SK-N-SH treated with all-trans-retinoic acid at 6 μM for 48 hours (cell line): ENCODE measurements at regions not wholly inside any gene's neighbourhood (a gene's known extent, or its start where the extent isn't known, plus 50 kb on each side); places are given as distances from the start of the nearest gene placed in this dataset.

ENCODE experiments used
- ARNTL ChIP-seq: fragments of 450-650 bp; formaldehyde crosslinking; IDR thresholded peaks from 2 replicates; pipeline ENCODE4 v1.5.0; 2020; ENCODE audit warnings: low read depth, mild to moderate bottlenecking, moderate library complexity, borderline replicate concordance
- BACH2 ChIP-seq: fragments of 250-450 bp; sonication (Bioruptor Pico); IDR thresholded peaks from 2 replicates; pipeline ENCODE4 v1.9.0; 2021; ENCODE audit warnings: mild to moderate bottlenecking, borderline replicate concordance
- GLIS3 ChIP-seq: fragments of 250-450 bp; sonication (Bioruptor Pico); IDR thresholded peaks from 2 replicates; pipeline ENCODE4 v1.5.0; 2020; ENCODE audit warnings: mild to moderate bottlenecking, moderate library complexity
- ISL1 ChIP-seq: fragments of 250-450 bp; sonication (Bioruptor Pico); IDR thresholded peaks from 2 replicates; pipeline ENCODE4 v2.1.2; 2022; ENCODE audit warnings: mild to moderate bottlenecking, moderate library complexity
- OSR1 ChIP-seq: fragments of 250-450 bp; sonication (Bioruptor Pico); IDR thresholded peaks from 2 replicates; pipeline ENCODE4 v1.8.0; 2022; ENCODE audit warnings: moderate library complexity, mild to moderate bottlenecking, inconsistent platforms
- RARB ChIP-seq: fragments of 250-450 bp; sonication (Bioruptor Pico); IDR thresholded peaks from 2 replicates; pipeline ENCODE4 v1.8.0; 2021; ENCODE audit warnings: mild to moderate bottlenecking, moderate library complexity
- ZNF70 ChIP-seq: fragments of 450-650 bp; formaldehyde crosslinking; IDR thresholded peaks from 2 replicates; pipeline ENCODE4 v1.5.0; 2020; ENCODE audit warnings: mild to moderate bottlenecking, moderate library complexity
- ZNF8 ChIP-seq: fragments of 450-650 bp; formaldehyde crosslinking; IDR thresholded peaks from 2 replicates; pipeline ENCODE4 v1.5.0; 2020; ENCODE audit warnings: mild to moderate bottlenecking, moderate library complexity
- TF ChIP-seq, protein P1 (sequence below): fragments of 250-450 bp; sonication (Bioruptor Pico); IDR thresholded peaks from 2 replicates; pipeline ENCODE4 v1.8.0; 2020; ENCODE audit warnings: mild to moderate bottlenecking, moderate library complexity, borderline replicate concordance

DNA sequence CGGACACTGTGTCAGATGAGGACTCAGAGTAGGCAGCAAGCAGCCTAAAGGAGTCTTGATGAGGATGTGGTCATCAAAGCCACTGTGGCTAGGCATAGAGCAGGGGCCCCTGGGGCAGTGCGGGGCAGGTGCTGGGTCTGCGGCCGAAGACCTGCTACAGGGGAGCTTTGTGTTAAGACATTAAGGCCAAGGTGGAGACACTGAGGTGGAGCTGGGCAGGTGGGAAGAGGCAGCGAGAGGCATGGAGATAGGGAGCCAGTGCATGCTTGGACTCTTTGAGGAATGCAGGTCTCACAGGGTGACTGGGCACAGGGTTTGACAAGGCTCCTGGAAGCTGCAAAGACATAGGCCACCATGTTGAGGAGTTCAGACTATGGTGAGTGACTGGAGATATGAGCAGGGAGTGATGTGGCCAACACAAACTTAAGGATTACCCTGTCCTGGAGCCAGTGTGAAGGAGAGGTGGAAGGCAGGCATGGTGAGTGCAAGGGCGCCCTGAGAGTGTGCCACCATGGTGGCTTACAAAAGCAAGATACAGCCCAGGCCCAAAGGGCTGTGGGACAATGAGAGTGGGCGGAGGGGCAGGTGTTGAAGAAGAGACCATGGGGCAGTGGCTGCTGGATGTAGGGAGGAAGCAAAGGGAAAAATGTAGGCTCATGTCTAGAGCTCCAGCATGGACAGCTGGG is 450.9 kb upstream of the HS6ST1 start:
- TF ChIP-seq GLIS3 (CRISPR knock-in tag), result no peak
- TF ChIP-seq RARB (CRISPR knock-in tag), result no peak
- TF ChIP-seq ZNF8 (CRISPR knock-in tag), result no peak
- no peak for TF ChIP-seq OSR1 (CRISPR knock-in tag)
- TF ChIP-seq, protein P1, sequence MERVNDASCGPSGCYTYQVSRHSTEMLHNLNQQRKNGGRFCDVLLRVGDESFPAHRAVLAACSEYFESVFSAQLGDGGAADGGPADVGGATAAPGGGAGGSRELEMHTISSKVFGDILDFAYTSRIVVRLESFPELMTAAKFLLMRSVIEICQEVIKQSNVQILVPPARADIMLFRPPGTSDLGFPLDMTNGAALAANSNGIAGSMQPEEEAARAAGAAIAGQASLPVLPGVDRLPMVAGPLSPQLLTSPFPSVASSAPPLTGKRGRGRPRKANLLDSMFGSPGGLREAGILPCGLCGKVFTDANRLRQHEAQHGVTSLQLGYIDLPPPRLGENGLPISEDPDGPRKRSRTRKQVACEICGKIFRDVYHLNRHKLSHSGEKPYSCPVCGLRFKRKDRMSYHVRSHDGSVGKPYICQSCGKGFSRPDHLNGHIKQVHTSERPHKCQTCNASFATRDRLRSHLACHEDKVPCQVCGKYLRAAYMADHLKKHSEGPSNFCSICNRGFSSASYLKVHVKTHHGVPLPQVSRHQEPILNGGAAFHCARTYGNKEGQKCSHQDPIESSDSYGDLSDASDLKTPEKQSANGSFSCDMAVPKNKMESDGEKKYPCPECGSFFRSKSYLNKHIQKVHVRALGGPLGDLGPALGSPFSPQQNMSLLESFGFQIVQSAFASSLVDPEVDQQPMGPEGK (CRISPR knock-in tag), result no peak
- no peak for TF ChIP-seq ARNTL
- TF ChIP-seq BACH2 (CRISPR knock-in tag), result no peak
- no peak for TF ChIP-seq ZNF70 (CRISPR knock-in tag)
- TF ChIP-seq ISL1 (CRISPR knock-in tag), result no peak
